H1 (cell line): ENCODE measurements at regions not wholly inside any gene's neighbourhood (a gene's known extent, or its start where the extent isn't known, plus 50 kb on each side); places are given as distances from the start of the nearest gene placed in this dataset.

Experiments used
- CEBPB ChIP-seq: IDR thresholded peaks from 2 replicates; pipeline ENCODE4 v1.6.1; 2012; ENCODE audit warnings: low read depth, low read length
- CHD1 ChIP-seq: IDR thresholded peaks from 2 replicates; pipeline ENCODE4 v1.6.1; 2012; ENCODE audit warnings: low read depth, low read length, improper control_type of control experiment
- CTCF ChIP-seq, 3 experiments: IDR thresholded peaks; 1 replicate in 2 of 3; 2 replicates in 1 of 3; pipeline versions ENCODE4 v1.5.1 to v1.6.1; 2011; ENCODE audit warnings: low read length in 3 of 3, mild to moderate bottlenecking in 3 of 3, inconsistent platforms in 2 of 3, low read depth in 1 of 3, moderate library complexity in 1 of 3; ENCODE audit not compliant: insufficient read depth in 1 of 3; ENCODE audit errors: control extremely low read depth in 1 of 3
- EGR1 ChIP-seq: IDR thresholded peaks from 2 replicates; pipeline ENCODE4 v1.6.1; 2011; ENCODE audit warnings: low read depth, low read length, borderline replicate concordance
- GABPA ChIP-seq: IDR thresholded peaks from 2 replicates; pipeline ENCODE4 v1.6.1; 2011; ENCODE audit warnings: mild to moderate bottlenecking, low read length, moderate library complexity, borderline replicate concordance; ENCODE audit not compliant: insufficient read depth
- HDAC2 ChIP-seq, 2 experiments: fragments of 300-600 bp in 1 of 2; sonication (generic) in 1 of 2; IDR thresholded peaks; 2 replicates each; pipeline ENCODE4 v1.6.1; 2011 to 2012; ENCODE audit warnings: low read depth in 2 of 2, low read length in 2 of 2, mild to moderate bottlenecking in 2 of 2, moderate library complexity in 2 of 2, borderline replicate concordance in 1 of 2, inconsistent platforms in 1 of 2
- TAF1 ChIP-seq: IDR thresholded peaks from 2 replicates; pipeline ENCODE4 v1.6.1; 2011; ENCODE audit warnings: mild to moderate bottlenecking, low read depth, low read length

GRCh38 chr7:36001546-36001945 is 151.5 kb upstream of the EEPD1 start:
- TF ChIP-seq TAF1 (no peak), CHD1 (no peak), CTCF (IDR thresholded peaks at IDR 0.05; ENCODE audit: control extremely low read depth in 1 of 3, insufficient read depth in 1 of 3, low read depth in 1 of 3, low read length in 3 of 3) (no peak), GABPA (no peak), CEBPB (no peak), EGR1 (no peak), HDAC2 (IDR thresholded peaks at IDR 0.05; ENCODE audit: borderline replicate concordance in 1 of 2, low read depth in 2 of 2, low read length in 2 of 2) (no peak)
